HG03175 (cell line): ENCODE measurements at regions not wholly inside any gene's neighbourhood (a gene's known extent, or its start where the extent isn't known, plus 50 kb on each side); places are given as distances from the start of the nearest gene placed in this dataset.

ENCODE experiments used
- ATAC-seq: cut with Tn5 transposase; IDR thresholded peaks from one replicate; pipeline ENCODE4 v1.9.1; 2021; ENCODE audit warnings: mild to moderate bottlenecking, moderate library complexity; ENCODE audit not compliant: unreplicated experiment

DNA sequence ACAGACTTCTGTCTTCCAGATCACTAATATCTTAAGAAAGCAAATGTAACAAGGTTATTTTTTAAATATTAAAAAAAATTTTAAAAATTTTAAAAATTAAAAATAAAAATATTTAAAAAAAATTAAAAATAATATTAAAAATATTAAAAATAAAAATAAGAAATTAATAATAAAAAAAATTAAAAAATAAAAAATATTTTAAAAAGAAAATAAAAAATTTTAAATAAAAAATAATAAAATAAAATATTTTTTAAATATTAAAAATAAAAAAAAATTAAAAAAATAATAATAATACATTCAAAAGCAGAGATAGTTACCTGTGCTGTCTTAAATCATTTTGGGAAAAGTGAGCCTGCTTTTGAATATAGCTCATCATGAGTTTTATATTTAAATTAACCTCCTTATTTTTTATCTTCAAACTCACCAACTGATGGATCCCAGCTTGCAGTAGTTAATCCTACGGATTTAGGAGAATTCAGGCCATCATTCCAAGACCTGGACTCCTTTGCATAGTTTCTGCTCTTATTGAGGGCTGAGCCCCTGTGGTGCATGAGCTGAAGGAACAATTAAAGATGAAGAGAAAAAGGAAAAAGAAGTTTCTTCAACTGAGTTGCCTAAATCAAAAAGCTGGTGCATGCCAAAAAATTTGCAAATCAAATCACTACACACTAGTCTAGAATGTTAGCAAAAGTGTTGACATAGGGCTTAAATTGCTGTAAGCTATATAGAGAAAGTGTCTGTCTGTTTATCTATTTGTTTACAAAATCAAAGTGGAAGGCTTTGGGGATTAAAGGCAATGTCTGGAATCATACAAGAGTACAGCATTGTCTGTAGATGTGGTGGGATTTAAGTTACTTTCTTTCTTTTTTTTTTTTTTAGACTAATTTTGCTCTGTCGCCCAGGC lies 50.5 kb upstream of the ZNF438 start:
- ATAC-seq, result no peak

DNA sequence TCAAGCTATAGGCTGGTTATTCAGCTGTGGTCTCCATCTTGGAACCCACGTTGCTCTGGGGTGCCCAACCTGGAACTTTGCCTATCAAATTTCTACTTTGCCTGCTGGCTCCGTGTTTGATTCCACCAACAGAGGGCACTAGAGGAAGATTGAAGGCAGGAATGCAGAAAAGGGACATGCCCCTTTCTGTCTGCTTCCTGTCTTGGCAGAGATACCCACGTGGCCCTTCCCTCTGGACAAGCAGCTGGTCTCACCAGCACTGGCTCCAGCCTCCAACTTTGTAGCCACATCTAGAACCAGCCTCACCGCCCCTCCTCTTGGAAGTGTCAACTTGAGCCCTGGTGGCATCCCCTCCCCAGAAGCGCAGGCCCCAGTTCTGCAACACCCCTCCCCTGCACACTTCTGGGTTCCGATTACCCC lies 52.1 kb upstream of the ZNF438 start:
- ATAC-seq, result no peak

DNA sequence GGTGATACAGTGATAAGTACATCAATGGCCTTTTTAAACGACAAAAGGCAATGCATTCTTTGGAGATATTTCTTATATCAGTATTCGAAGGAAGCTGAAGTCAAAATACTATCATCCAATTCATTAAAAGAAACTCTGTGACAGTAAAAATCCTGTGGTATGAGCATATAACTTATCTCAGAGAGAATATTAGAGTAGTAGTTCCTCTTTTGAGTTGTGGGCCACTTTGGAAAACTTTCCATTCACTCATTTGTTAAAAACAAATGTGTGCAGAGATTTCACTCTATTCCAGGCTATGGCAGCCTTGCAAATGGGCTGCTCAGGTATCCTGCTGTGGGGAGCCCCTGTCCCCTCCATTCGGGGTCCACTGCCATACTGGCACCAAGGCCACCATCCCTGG lies 55.3 kb upstream of the ZNF438 start:
- no peak for ATAC-seq

DNA sequence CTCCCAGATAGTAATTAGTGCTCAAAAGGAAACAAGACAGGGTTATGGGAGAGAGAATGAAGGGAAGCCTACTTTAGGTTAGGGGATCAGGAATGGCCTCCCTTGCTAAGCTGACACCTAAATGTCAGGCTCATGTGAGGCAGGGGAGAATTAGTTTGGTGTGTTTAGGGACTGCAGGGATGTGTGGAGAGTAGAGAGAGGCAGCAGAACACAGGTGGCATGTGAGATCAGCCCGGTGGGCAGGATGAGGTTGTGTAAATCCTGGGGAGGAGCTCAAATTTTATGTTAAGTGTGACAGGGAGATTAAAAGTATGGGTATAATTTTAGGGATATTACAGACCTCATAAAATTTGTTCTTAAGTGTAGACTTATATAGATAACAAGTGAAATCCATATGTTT lies 56.2 kb upstream of the ZNF438 start:
- no peak for ATAC-seq

DNA sequence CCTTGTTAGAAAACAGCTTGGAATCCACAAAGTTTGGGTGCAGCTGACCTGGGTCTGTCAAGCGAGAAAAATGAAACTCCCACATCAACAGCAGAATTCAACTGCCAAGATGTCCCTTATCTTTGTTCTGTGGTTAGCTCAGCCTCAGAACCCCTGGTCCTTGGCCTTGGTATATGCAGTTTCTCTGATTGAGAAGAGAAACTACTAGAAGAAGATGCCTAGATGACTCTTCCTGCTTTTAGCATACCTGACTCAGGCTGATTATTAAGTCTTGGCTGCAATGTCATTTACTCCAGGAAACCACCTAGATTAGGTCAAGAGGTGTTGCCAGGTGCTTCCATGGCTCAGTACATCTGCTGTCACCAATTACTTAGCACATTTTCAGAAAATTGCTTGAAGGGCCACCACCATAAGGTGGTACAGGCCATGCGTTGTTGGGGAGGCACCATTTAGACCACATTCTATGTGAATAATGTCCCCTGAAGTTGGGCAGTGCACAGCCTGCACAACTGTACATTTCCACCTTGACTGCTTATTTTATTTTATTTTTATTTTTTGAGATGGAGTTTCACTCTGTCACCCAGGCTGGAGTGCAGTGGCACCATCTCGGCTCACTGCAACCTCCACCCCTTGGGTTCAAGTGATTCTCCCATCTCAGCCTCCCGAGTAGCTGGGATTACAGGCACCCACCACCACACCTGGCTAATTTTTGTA lies 59.4 kb upstream of the ZNF438 start:
- ATAC-seq, result no peak

DNA sequence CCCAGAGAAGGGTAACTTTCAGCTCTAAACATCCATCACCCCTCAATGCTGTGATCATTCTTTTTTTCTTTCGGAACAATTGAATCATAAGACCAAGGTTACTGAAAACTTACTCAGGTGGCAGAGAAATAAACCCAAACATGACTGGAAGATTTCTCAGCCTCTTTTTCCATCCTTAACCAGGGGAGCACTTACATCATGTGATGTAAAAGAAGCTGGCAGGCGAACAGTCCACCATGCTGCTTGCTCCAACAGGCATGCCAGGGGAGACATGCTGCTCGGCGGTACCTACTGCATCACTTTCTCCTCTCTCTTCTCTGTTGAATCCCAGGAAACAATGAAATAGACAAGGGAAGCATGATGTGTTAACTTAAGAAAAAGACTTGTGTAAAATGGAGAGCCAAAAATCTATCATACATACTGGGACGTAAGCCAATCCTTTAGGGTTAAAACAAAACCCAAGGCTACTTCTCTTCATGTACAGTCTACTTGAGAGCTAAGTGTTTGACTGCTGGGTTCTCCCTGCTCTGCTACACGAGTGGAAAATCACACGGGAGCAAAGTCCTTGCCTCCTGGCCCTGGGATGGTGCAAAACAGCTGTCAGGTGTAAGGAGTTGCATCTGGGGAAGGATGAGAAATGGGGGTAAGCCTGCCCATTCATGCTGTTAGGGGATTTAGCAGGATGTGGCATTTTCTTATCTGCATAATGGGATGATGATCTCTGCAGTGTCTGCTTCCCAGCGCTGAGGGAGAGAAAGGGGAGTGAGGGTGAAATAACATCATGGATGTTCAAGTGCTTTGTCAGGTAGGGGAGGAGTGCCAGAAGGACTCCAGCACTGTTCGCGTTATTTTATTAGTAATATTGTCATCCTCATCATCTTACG lies 64.3 kb upstream of the ZNF438 start:
- ATAC-seq, result no peak

DNA sequence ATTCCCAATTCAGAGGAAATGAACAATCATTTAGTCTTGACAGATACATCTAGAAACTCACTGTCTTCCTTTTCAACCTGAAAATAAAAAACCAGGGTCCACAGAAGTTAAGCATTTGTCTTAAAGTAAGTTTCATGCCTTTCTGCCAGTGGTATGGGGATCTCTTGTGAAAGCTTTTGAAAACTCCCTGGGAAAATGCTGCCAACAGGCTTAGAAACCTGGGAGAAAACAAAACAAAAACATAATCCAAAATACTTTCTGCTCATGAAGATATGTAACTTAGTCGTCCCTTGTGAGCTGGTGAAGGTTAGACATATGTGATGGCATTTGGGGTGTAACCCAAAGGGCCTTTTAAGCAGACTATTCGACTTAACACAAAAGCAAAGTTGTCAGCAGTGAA lies 66.4 kb upstream of the ZNF438 start:
- ATAC-seq, result no peak

DNA sequence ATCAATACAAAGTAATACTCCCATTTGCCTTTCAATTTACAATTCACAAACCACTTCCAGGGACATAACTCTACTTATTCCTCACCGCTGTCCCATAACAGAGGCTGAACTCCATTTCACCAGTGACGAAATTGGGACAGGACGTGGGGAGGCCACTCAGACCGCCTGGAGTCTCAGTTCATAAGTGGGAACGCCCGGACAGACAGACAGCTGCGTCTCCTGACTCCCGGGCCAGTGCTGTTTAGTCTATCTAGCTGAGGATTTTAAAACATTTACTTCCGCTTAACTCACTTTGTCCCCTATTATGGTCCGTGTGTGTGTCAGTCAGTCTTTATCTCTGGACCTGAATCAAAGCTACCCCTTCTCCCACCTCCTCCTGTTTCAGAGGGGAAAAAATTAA lies 67.4 kb upstream of the ZNF438 start:
- no peak for ATAC-seq

DNA sequence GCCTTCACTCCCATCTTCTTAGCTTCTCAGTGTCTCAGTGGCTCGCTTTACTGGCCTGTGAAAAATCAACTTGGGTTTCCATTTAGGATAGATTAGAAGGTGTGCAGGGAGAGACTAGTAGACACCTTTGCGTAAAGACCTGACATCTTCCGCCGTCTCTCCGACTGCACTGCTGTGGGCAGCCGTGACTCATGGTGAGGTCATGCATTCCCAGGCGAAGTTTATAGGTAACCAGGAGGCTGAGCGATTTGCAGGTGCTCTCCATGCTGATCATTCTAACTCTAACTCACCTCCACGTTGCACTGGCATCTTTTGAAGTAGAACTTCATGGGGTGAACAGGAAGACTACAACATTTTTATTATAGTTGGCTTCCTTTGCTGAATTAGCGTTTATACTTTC lies 68.0 kb upstream of the ZNF438 start:
- ATAC-seq, result no peak

DNA sequence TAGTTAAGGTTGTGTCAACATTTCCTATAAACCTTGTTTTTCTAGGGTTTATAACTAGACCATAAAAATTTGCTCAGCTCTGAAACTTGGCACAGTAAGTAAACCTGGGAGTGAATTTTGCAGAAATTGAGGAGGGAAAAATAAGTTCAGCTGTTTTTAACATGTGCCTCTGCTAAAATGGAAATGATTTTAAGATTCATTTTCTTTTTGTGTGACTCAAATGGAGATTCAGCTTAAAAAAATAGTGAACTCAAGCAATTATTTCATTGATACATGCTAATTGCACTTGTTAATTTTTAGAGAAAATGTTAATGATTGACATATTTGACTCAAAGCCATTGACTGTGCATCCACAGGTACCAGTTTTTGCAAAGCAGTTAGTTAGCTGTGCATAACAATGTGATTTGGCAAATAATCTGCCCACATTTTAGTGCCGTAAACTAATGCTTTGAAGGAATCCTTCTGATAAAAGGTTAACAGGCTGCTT lies 68.5 kb upstream of the ZNF438 start:
- ATAC-seq, result no peak

DNA sequence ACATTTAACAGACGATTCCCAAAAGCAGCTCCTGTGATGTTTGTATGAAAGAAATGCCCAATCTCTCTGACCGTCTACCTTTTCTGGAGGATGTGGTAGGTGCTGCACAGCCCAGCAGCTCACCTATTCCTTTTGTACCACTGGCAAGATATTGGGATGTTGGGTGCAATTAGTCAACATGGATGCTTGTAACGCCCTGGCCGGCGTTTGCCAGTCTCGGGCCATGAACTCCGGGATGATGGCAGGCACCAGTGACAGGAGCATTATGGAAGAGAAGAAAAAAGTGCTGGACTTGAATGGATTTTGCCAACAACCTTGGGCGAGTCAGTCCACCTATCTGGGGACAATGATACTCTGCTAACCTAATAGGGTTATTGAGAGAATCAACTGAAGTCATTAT lies 69.0 kb upstream of the ZNF438 start:
- no peak for ATAC-seq

DNA sequence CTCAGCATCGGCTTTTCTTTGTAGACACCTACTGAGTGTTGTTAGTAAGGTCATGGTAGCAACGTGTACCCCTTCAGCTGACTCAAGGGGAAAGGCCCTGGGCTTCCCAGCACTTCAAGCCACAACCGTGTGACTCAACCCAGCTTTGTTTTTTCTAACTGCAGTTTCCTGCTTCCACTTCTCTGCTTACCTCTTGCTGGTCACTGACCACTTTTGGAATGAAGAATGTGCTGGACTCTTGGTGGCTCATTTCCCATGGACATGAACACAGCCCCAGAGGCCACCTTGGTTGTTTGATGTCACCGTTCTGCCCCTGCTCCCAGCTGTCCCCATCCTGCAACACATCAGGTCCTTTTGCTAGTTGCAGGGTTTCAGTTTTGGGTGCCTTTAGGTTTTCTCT lies 69.5 kb upstream of the ZNF438 start:
- peak; percentile 60 for ATAC-seq

DNA sequence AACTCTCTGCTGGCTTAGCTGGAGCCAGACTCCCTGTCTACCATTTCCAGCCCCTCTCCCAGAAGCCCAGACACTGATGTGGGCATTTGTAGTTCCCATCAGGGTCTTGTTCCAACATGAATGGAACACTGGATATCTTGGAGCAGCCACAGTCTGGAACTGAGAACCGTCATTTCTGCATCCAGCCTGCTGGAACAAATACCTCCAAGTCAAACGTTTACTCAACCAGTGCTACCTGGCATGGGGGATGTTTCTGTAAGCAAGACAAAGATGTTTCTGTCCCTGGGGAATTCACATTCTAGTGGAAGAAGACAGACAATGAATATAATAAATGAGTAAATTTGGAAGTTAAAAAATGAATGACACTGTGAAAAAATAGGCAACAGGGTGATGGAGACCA lies 70.8 kb upstream of the ZNF438 start:
- no peak for ATAC-seq

DNA sequence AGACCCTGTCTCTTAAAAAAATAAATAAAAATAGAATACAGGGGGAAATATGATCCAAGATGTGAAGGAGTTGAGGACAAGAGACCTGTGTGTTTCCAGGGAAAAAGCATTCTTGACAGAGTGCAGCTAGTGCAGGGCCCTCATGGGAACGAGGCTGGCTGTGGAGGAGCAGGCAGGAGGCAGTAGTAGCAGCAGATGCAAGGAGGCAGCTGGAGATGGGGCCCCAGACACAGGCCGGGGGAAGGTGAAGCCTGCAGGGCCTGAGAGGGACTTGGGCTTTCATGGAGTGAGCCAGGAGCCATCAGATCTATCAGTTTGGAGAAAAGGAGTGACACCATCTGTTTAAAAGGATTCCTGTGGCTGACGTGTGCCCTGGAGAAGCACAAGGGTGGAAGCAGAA lies 71.4 kb upstream of the ZNF438 start:
- ATAC-seq, result no peak

DNA sequence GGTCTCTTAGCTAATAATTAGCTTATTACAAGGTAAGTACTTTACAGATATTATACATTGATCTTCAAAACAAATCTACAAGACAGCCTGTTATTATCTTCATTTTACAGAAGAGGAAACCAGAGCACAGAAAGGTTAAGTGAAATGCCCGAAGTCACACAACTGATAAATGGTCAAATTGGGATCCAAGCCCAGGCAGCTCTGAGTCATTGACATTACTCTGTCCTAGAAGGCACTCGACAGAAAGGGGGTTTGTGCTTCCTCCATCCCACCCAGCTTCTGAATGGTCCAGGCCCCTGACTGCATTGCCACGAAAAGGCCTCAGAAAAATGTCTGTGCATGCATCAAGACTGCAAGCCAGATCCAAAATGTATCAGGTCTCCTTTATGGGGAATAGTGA lies 81.3 kb upstream of the ZNF438 start:
- ATAC-seq, result no peak

DNA sequence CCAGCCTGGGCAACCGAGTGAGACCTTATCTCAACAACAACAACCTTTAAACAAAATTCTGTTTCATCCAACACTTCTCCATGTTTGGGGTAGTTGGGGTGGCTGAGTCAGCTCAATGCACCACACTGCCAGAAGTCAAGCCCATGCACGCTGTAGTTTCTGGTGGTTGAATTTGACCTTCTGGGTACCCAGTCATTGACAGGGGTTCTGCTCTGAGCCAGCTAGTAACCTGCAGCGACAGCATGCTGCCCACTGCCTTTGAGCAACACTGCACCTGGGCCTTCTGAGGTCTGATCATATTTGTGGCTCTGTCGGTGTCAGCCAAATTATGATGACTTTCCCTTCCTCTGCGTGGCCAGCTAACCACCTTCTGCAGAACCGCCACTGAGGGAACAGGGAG lies 84.6 kb upstream of the ZNF438 start:
- ATAC-seq, result no peak

DNA sequence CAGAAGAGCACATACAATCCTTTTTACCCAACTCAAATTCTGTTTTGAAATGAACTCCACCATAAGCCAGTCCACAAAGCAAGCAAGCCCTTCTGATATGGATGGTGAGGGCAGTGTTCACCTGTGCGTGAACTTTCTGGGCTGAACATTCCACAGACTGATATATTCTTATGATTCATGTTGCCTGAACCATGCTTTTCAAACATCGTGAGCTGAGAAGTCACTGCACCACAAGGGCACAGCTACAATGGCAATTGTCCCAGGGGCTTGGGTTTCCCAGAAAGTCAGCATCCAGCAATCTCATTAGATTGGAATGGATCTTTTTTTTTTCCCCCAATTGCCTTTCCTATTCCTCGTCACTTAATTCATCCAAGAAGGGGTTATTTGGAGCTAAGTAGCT lies 86.9 kb upstream of the ZNF438 start:
- ATAC-seq, result no peak

DNA sequence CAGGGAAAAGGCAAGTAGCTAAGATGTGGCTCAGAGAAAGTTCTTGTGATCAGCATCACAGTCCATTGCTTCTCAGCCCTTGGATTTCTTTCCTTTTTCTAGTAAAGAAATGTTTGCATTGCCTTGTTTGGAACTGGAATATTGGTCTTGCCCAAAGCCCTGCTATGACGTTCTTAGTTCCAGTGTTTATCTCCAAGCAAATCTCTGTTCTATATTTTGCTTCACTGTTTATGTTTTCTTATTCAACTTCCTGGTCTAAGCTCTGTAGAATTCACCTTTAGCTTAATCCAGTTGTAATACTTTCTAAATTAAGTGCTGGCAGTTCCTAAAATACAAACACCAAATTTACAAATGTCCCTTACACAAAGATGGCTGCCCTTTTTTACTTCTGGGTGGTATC lies 88.7 kb upstream of the ZNF438 start:
- ATAC-seq, result no peak

DNA sequence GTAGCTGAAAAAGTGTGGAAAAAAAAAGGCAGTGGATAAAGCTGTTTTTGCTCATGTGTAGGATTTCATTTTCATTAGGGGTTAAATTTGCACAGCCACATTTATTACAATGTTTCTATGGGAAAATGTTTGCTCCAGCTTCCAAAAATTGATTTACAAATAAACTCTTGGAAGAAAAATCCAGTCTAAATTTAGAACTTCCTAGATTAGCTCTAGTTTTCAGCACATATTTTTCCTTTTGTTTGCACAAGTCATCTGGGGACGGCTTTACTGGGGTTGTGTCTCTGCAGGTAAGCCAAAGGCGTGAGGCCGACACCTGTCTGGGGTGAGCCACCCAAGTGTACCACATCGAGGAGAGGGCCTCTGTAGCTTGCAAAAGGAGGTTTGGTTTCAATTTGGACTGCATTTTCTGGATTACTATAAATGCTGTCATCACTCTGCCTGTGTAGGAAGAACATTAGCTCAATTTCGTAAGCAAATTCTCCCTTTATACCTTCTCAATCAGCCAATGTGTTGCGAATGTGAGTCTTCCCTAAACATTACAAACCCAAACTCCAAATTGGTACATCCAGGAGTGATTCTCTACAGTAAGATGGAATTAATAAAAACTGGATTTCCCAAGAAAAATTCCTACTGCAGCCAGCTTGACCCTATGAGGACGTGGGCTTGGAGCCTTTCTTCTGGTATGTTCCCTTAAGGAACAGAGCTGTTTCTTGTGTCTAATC lies 89.5 kb upstream of the ZNF438 start:
- no peak for ATAC-seq

DNA sequence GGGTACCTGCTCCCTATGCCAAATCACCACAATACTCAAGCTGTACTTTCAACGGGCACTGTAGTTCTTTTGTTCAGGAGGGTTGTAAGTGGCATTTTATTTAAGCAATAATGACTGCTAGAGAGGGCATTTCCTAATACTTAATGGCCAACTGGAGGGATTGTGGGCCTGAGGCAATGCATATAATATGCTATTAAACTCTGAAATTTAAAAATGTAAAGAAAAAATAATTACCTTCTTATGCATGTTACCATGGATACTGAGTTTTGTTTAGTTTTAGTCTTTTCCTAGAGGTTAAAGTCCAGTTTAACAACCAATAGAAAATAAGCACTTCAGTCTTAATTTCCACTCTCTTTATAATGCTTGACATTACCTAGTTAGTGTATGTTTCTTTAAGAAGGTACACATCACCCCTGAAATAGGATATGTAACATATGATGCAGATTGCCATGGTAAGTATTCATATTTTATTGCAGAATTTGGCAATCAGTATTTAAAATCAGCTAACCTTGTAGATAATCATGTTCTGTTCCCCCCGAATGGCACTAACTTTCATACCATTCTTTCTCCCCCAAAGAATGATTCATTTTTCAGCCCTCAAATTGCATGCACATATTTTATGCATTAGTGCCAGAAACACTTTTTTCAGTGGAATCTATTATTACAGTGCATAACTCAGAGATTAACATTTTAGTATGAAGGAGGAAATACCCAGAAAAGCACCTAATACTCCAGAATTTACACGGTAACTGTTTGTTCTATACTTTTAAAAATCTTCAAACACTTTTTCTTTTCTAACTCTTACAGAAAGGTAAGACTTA lies 90.3 kb upstream of the ZNF438 start:
- ATAC-seq, result no peak
